CD8-positive, alpha-beta memory T cell (primary cell): ENCODE measurements at regions not wholly inside any gene's neighbourhood (a gene's known extent, or its start where the extent isn't known, plus 50 kb on each side); places are given as distances from the start of the nearest gene placed in this dataset.

ENCODE experiments used
- CTCF ChIA-PET: fragments of 350-600 bp; sonication (Branson Sonifier 250); formaldehyde crosslinking; loops from one replicate; lab custom pipeline; 2021; ENCODE audit warnings: antibody characterized with exemption; lab: Charles Lee
- POLR2A ChIA-PET: fragments of 350-600 bp; sonication (Branson Sonifier 250); formaldehyde crosslinking; loops from one replicate; lab custom pipeline; 2021; ENCODE audit warnings: antibody characterized with exemption; lab: Charles Lee
- DNase-seq, 5 donors: peaks; one replicate each; pipeline versions ENCODE4 v3.0.0 to v3.0.0-alpha.2; 2020 to 2022; ENCODE audit warnings: mixed read lengths in 1 of 5
- H3K27ac ChIP-seq: one replicate; pipeline ENCODE4 v1.7.0; 2013; ENCODE audit warnings: low read depth, mild to moderate bottlenecking, low read length, moderate library complexity
- H3K27me3 ChIP-seq: 2 replicates; pipeline ENCODE4 v1.7.0; 2013; ENCODE audit warnings: low read length, mild to moderate bottlenecking; ENCODE audit not compliant: insufficient read depth, poor library complexity, severe bottlenecking
- H3K36me3 ChIP-seq: 2 replicates; pipeline ENCODE4 v1.7.0; 2013; ENCODE audit warnings: mild to moderate bottlenecking, low read length, moderate library complexity; ENCODE audit not compliant: insufficient read depth
- H3K4me1 ChIP-seq: 2 replicates; pipeline ENCODE4 v1.7.0; 2013; ENCODE audit warnings: mild to moderate bottlenecking, low read length, moderate library complexity; ENCODE audit not compliant: insufficient read depth
- H3K4me3 ChIP-seq: 2 replicates; pipeline ENCODE4 v1.7.0; 2013; ENCODE audit warnings: mild to moderate bottlenecking, low read length
- H3K9me3 ChIP-seq: 2 replicates; pipeline ENCODE4 v1.7.0; 2013; ENCODE audit warnings: mild to moderate bottlenecking, low read length
- H3K27ac Mint-ChIP-seq, 8 donors: one replicate each; pipeline ENCODE4 v1.8.0; 2020 to 2021; ENCODE audit warnings: mixed read lengths in 8 of 8, mild to moderate bottlenecking in 6 of 8, inconsistent platforms in 3 of 8, moderate library complexity in 3 of 8
- H3K27me3 Mint-ChIP-seq, 2 donors: one replicate each; pipeline ENCODE4 v1.8.0; 2020 to 2021; ENCODE audit warnings: mixed read lengths in 2 of 2, mild to moderate bottlenecking in 1 of 2, moderate library complexity in 1 of 2
- H3K36me3 Mint-ChIP-seq, 3 donors: one replicate each; pipeline ENCODE4 v1.8.0; 2020 to 2021; ENCODE audit warnings: mixed read lengths in 3 of 3, inconsistent platforms in 1 of 3, mild to moderate bottlenecking in 1 of 3
- H3K4me1 Mint-ChIP-seq, 3 donors: one replicate each; pipeline ENCODE4 v1.8.0; 2020 to 2021; ENCODE audit warnings: mixed read lengths in 3 of 3, inconsistent platforms in 1 of 3, mild to moderate bottlenecking in 1 of 3
- H3K4me3 Mint-ChIP-seq, 7 donors: one replicate each; pipeline ENCODE4 v1.8.0; 2020 to 2021; ENCODE audit warnings: mixed read lengths in 7 of 7, mild to moderate bottlenecking in 6 of 7, moderate library complexity in 4 of 7, inconsistent platforms in 2 of 7
- H3K9me3 Mint-ChIP-seq, 5 donors: one replicate each; pipeline ENCODE4 v1.8.0; 2020 to 2022; ENCODE audit warnings: mixed read lengths in 5 of 5, mild to moderate bottlenecking in 3 of 5, moderate library complexity in 2 of 5, inconsistent platforms in 1 of 5

- H3K36me3 Mint-ChIP-seq, result no peaks in the 10 kb centered on the region
- peaks cover 0 to 5% (median 2%) of the 10 kb centered on the region in 5 donors for H3K9me3 Mint-ChIP-seq
- H3K4me1 Mint-ChIP-seq, result no peaks in the 10 kb centered on the region
- Histone ChIP-seq H3K27me3 (no peaks in the 10 kb centered on the region), H3K9me3 (no peaks in the 10 kb centered on the region), H3K27ac (no peak overlapping the region), H3K4me1 (no peaks in the 10 kb centered on the region), H3K4me3 (no peak overlapping the region), H3K36me3 (no peaks in the 10 kb centered on the region)
- peaks cover 0 to 1% of the 10 kb centered on the region in 2 donors for H3K27me3 Mint-ChIP-seq
- ChIA-PET CTCF (no interaction called here), POLR2A (no interaction called here)
- no peak overlapping the region for H3K27ac Mint-ChIP-seq
- no peak overlapping the region for H3K4me3 Mint-ChIP-seq
- no peak for DNase-seq
Observed at GRCh38 chr6:98484696-98485095, 349.7 kb upstream of the POU3F2 start.

GRCh38 chr6:98485593-98485992, 348.8 kb upstream of the POU3F2 start:
- ChIA-PET POLR2A (no interaction called here), CTCF (no interaction called here)
- H3K4me3 ChIP-seq, result no peak overlapping the region
- H3K27me3 ChIP-seq, result no peaks in the 10 kb centered on the region
- H3K4me3 Mint-ChIP-seq, result no peak overlapping the region
- peaks cover 0 to 1% of the 10 kb centered on the region in 2 donors for H3K27me3 Mint-ChIP-seq
- no peak for DNase-seq
- H3K36me3 Mint-ChIP-seq, result no peaks in the 10 kb centered on the region
- no peak overlapping the region for H3K27ac ChIP-seq
- H3K27ac Mint-ChIP-seq, result peak overlapping the region in 1 of 8 donors; percentile 61
- no peaks in the 10 kb centered on the region for H3K4me1 Mint-ChIP-seq
- H3K4me1 ChIP-seq, result no peaks in the 10 kb centered on the region
- H3K36me3 ChIP-seq, result no peaks in the 10 kb centered on the region
- H3K9me3 ChIP-seq, result no peaks in the 10 kb centered on the region
- peaks cover 0 to 3% (median 0%) of the 10 kb centered on the region in 5 donors for H3K9me3 Mint-ChIP-seq

- no peaks in the 10 kb centered on the region for H3K36me3 ChIP-seq
- H3K27ac Mint-ChIP-seq, result no peak overlapping the region
- no peaks in the 10 kb centered on the region for H3K36me3 Mint-ChIP-seq
- H3K4me1 ChIP-seq, result no peaks in the 10 kb centered on the region
- no peaks in the 10 kb centered on the region for H3K9me3 ChIP-seq
- no peak overlapping the region for H3K4me3 Mint-ChIP-seq
- peaks cover 0 to 4% of the 10 kb centered on the region in 2 donors for H3K27me3 Mint-ChIP-seq
- H3K9me3 Mint-ChIP-seq, result peaks cover 0 to 6% (median 0%) of the 10 kb centered on the region in 5 donors
- ChIA-PET POLR2A (no interaction called here), CTCF (no interaction called here)
- no peak overlapping the region for H3K27ac ChIP-seq
- no peak overlapping the region for H3K4me3 ChIP-seq
- no peak for DNase-seq
- no peaks in the 10 kb centered on the region for H3K4me1 Mint-ChIP-seq
- H3K27me3 ChIP-seq, result no peaks in the 10 kb centered on the region
Observed at GRCh38 chr6:98486057-98486456, 348.3 kb upstream of the POU3F2 start.

- no peak overlapping the region for H3K4me3 ChIP-seq
- H3K9me3 ChIP-seq, result no peaks in the 10 kb centered on the region
- Mint-ChIP-seq H3K4me1 (no peaks in the 10 kb centered on the region), H3K4me3 (no peak overlapping the region), H3K27me3 (peaks cover 0 to 4% of the 10 kb centered on the region in 2 donors), H3K36me3 (no peaks in the 10 kb centered on the region), H3K27ac (no peak overlapping the region), H3K9me3 (peaks cover 0 to 6% (median 0%) of the 10 kb centered on the region in 5 donors)
- H3K36me3 ChIP-seq, result no peaks in the 10 kb centered on the region
- ChIA-PET CTCF (no interaction called here), POLR2A (no interaction called here)
- no peak overlapping the region for H3K27ac ChIP-seq
- DNase-seq, result no peak
- no peaks in the 10 kb centered on the region for H3K4me1 ChIP-seq
- no peaks in the 10 kb centered on the region for H3K27me3 ChIP-seq
Observed at GRCh38 chr6:98487612-98488011, 346.8 kb upstream of the POU3F2 start.

- Mint-ChIP-seq H3K27ac (no peak overlapping the region), H3K9me3 (peaks cover 0 to 2% (median 0%) of the 10 kb centered on the region in 5 donors), H3K4me3 (no peak overlapping the region), H3K27me3 (peaks cover 0 to 3% of the 10 kb centered on the region in 2 donors), H3K4me1 (no peaks in the 10 kb centered on the region), H3K36me3 (no peaks in the 10 kb centered on the region)
- no peaks in the 10 kb centered on the region for H3K9me3 ChIP-seq
- no peak for DNase-seq
- no peaks in the 10 kb centered on the region for H3K27me3 ChIP-seq
- H3K4me1 ChIP-seq, result no peaks in the 10 kb centered on the region
- H3K4me3 ChIP-seq, result no peak overlapping the region
- CTCF ChIA-PET, result no interaction called here
- no peaks in the 10 kb centered on the region for H3K36me3 ChIP-seq
- POLR2A ChIA-PET, result no interaction called here
- H3K27ac ChIP-seq, result no peak overlapping the region
Observed at GRCh38 chr6:98498144-98498775, 336.1 kb upstream of the POU3F2 start.

- no peak for DNase-seq
- Mint-ChIP-seq H3K27me3 (peaks cover 0 to 3% of the 10 kb centered on the region in 2 donors), H3K4me3 (no peak overlapping the region), H3K9me3 (peaks cover 0 to 2% (median 0%) of the 10 kb centered on the region in 5 donors), H3K27ac (no peak overlapping the region), H3K36me3 (no peaks in the 10 kb centered on the region), H3K4me1 (no peaks in the 10 kb centered on the region)
- no peaks in the 10 kb centered on the region for H3K36me3 ChIP-seq
- H3K4me1 ChIP-seq, result no peaks in the 10 kb centered on the region
- POLR2A ChIA-PET, result no interaction called here
- no peaks in the 10 kb centered on the region for H3K9me3 ChIP-seq
- no peak overlapping the region for H3K27ac ChIP-seq
- CTCF ChIA-PET, result no interaction called here
- H3K27me3 ChIP-seq, result no peaks in the 10 kb centered on the region
- no peak overlapping the region for H3K4me3 ChIP-seq
Observed at GRCh38 chr6:98498866-98499265, 335.5 kb upstream of the POU3F2 start.

GRCh38 chr6:98514073-98514720, 320.2 kb upstream of the POU3F2 start:
- POLR2A ChIA-PET, result no interaction called here

GRCh38 chr6:98514796-98515195, 319.6 kb upstream of the POU3F2 start:
- H3K36me3 ChIP-seq, result no peaks in the 10 kb centered on the region
- no peak for DNase-seq
- no peaks in the 10 kb centered on the region for H3K4me1 ChIP-seq
- no peak overlapping the region for H3K27ac ChIP-seq
- no peak overlapping the region for H3K4me3 ChIP-seq
- Mint-ChIP-seq H3K9me3 (no peaks in the 10 kb centered on the region), H3K36me3 (no peaks in the 10 kb centered on the region), H3K27ac (no peak overlapping the region), H3K4me1 (no peaks in the 10 kb centered on the region), H3K27me3 (no peaks in the 10 kb centered on the region), H3K4me3 (no peak overlapping the region)
- POLR2A ChIA-PET, result no interaction called here
- H3K27me3 ChIP-seq, result no peaks in the 10 kb centered on the region
- H3K9me3 ChIP-seq, result no peaks in the 10 kb centered on the region
- CTCF ChIA-PET, result no interaction called here

More at GRCh38 chr6:98514073-98514720, 320.2 kb upstream of the POU3F2 start:
- Histone ChIP-seq H3K36me3 (no peaks in the 10 kb centered on the region), H3K4me1 (no peaks in the 10 kb centered on the region), H3K9me3 (no peaks in the 10 kb centered on the region), H3K4me3 (no peak overlapping the region), H3K27ac (no peak overlapping the region), H3K27me3 (no peaks in the 10 kb centered on the region)
- no peaks in the 10 kb centered on the region for H3K9me3 Mint-ChIP-seq
- no peaks in the 10 kb centered on the region for H3K36me3 Mint-ChIP-seq
- no peak for DNase-seq
- CTCF ChIA-PET, result no interaction called here
- no peaks in the 10 kb centered on the region for H3K4me1 Mint-ChIP-seq
- no peak overlapping the region for H3K27ac Mint-ChIP-seq
- H3K27me3 Mint-ChIP-seq, result no peaks in the 10 kb centered on the region
- no peak overlapping the region for H3K4me3 Mint-ChIP-seq
